ENCODE measurements at regions not wholly inside any gene's neighbourhood (a gene's known extent, or its start where the extent isn't known, plus 50 kb on each side); places are given as distances from the start of the nearest gene placed in this dataset.
"Not testable (repeated sequence)": the region's sequence is repeated elsewhere in the genome, so short reads cannot be mapped to it uniquely, and the experiment has no call there.

DNA sequence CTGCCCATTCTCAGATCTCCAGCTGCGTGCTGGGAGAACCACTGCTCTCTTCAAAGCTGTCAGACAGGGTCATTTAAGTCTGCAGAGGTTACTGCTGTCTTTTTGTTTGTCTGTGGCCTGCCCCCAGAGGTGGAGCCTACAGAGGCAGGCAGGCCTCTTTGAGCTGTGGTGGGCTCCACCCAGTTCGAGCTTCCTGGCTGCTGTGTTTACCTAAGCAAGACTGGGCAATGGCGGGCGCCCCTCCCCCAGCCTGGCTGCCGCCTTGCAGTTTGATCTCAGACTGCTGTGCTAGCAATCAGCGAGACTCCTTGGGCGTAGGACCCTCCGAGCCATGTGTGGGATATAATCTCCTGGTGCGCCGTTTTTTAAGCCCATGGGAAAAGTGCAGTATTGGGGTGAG is 497.3 kb upstream of the SPRED2 start:
- H2BK120ac ChIP-seq (ENCODE audit: low read depth, low read length); intact Hi-C loops (cut with micrococcal nuclease); H3K4ac ChIP-seq (ENCODE audit: low read depth, low read length); H3K79me1 ChIP-seq (ENCODE audit: low read depth in 1 of 2, low read length in 2 of 2); H4K20me1 ChIP-seq (ENCODE audit: insufficient read depth, low read length); ATAC-seq (ENCODE audit: low read depth); DNase-seq; BruUV-seq (replicated peaks); H3K27ac ChIP-seq (ENCODE audit: insufficient read depth, low read length); H3K9ac ChIP-seq (ENCODE audit: low read depth, low read length); H3K9me1 ChIP-seq (ENCODE audit: insufficient read depth, low read length); H2BK5ac ChIP-seq (ENCODE audit: low read depth, low read length, poor library complexity, severe bottlenecking); H3K9me3 ChIP-seq (ENCODE audit: control insufficient read depth, insufficient read depth, low read length); H3K4me2 ChIP-seq (ENCODE audit: low read depth, low read length); in situ Hi-C loops (cut with MboI; ENCODE audit: low sequenced_read_pairs); H3K27me3 ChIP-seq (ENCODE audit: control insufficient read depth, insufficient read depth, low read length); CTCF ChIA-PET; H3K23ac ChIP-seq (ENCODE audit: low read depth, low read length); H3K4me3 ChIP-seq (ENCODE audit: insufficient read depth, low read depth, low read length); H3K56ac ChIP-seq (ENCODE audit: extremely low read depth, insufficient read depth, low read length); H2AK9ac ChIP-seq (replicated peaks; ENCODE audit: low read depth, low read length, poor library complexity); H4K8ac ChIP-seq (ENCODE audit: low read depth in 2 of 2, low read length in 2 of 2); H4K91ac ChIP-seq (ENCODE audit: insufficient read depth, low read depth, low read length); H3K4me1 ChIP-seq (ENCODE audit: control insufficient read depth, insufficient read depth, low read length); H3K14ac ChIP-seq (replicated peaks; ENCODE audit: low read depth, low read length); H2AK5ac ChIP-seq (ENCODE audit: low read depth, low read length); H3K18ac ChIP-seq (ENCODE audit: low read depth, low read length); POLR2A ChIA-PET (ENCODE audit: unreplicated experiment); H2BK15ac ChIP-seq (ENCODE audit: low read depth, low read length); H3K36me3 ChIP-seq (ENCODE audit: control insufficient read depth, insufficient read depth, low read length); H2AFZ ChIP-seq (replicated peaks; ENCODE audit: low read length, poor library complexity); dilution Hi-C loops (cut with HindIII; ENCODE audit: low sequenced_read_pairs, unreplicated experiment); H4K5ac ChIP-seq (ENCODE audit: low read depth, low read length); H2BK20ac ChIP-seq (ENCODE audit: low read depth, low read length): not testable (repeated sequence)
- WGBS, 2 experiments (ENCODE audit: extremely low coverage in 2 of 2, insufficient read length in 1 of 2) = no CpG with 5 or more reads among the region's 10 CpGs

All from IMR-90 (cell line).